Cardiac fibroblast (primary cell): ENCODE measurements at regions not wholly inside any gene's neighbourhood (a gene's known extent, or its start where the extent isn't known, plus 50 kb on each side); places are given as distances from the start of the nearest gene placed in this dataset.

Source experiments
- DNase-seq, 2 donors: peaks; one replicate each; pipeline versions ENCODE4 v3.0.0 to v3.0.0-alpha.2; 2010; ENCODE audit warnings: low read depth in 2 of 2
- H3K4me3 ChIP-seq, 2 donors: replicated peaks in 1 of 2; 1 replicate in 1 of 2; 2 replicates in 1 of 2; pipeline ENCODE4 v1.5.1; 2011; ENCODE audit warnings: low read depth in 2 of 2, low read length in 2 of 2, mild to moderate bottlenecking in 2 of 2, moderate library complexity in 1 of 2
- CTCF ChIP-seq: IDR thresholded peaks from one replicate; pipeline ENCODE4 v1.5.1; 2011; ENCODE audit warnings: low read depth, mild to moderate bottlenecking, low read length, inconsistent platforms

GRCh38 chr6:44598679-44599078, 211.2 kb downstream of the CDC5L start:
- no peak for DNase-seq
- no peak for TF ChIP-seq CTCF
- H3K4me3 ChIP-seq = no peak overlapping the region

GRCh38 chr6:44599672-44600071, 212.2 kb downstream of the CDC5L start:
- no peak overlapping the region for H3K4me3 ChIP-seq
- DNase-seq = no peak
- no peak for TF ChIP-seq CTCF

GRCh38 chr6:44603044-44603686, 215.7 kb downstream of the CDC5L start:
- no peak overlapping the region for H3K4me3 ChIP-seq
- no peak for TF ChIP-seq CTCF
- no peak for DNase-seq

- no peak overlapping the region for H3K4me3 ChIP-seq
- TF ChIP-seq CTCF = no peak
- DNase-seq = peak in 1 of 2 donors; percentile 14
Measured at GRCh38 chr6:44606504-44606903, 219.0 kb downstream of the CDC5L start.

GRCh38 chr6:44606976-44607375, 219.5 kb downstream of the CDC5L start:
- H3K4me3 ChIP-seq = no peak overlapping the region
- TF ChIP-seq CTCF = no peak
- DNase-seq = no peak

GRCh38 chr6:44608175-44608574, 220.7 kb downstream of the CDC5L start:
- no peak overlapping the region for H3K4me3 ChIP-seq
- no peak for DNase-seq
- no peak for TF ChIP-seq CTCF

- no peak overlapping the region for H3K4me3 ChIP-seq
- DNase-seq = no peak
- no peak for TF ChIP-seq CTCF
Measured at GRCh38 chr6:44609051-44609612, 221.6 kb downstream of the CDC5L start.
